Nephron (organoid): ENCODE measurements at regions not wholly inside any gene's neighbourhood (a gene's known extent, or its start where the extent isn't known, plus 50 kb on each side); places are given as distances from the start of the nearest gene placed in this dataset.

Experiments used
- H3K27ac Mint-ChIP-seq, 3 experiments: 2 replicates each; pipeline ENCODE4 v1.8.0; 2020; ENCODE audit warnings: mixed read lengths in 3 of 3, mild to moderate bottlenecking in 2 of 3, moderate library complexity in 1 of 3
- H3K27me3 Mint-ChIP-seq: 2 replicates; pipeline ENCODE4 v1.8.0; 2021; ENCODE audit warnings: low read depth, mild to moderate bottlenecking, moderate library complexity, mixed read lengths
- H3K36me3 Mint-ChIP-seq: 2 replicates; pipeline ENCODE4 v1.8.0; 2020; ENCODE audit warnings: low read depth, mixed read lengths
- H3K4me1 Mint-ChIP-seq: 2 replicates; pipeline ENCODE4 v1.8.0; 2020; ENCODE audit warnings: mixed read lengths
- H3K4me3 Mint-ChIP-seq, 3 experiments: 2 replicates each; pipeline ENCODE4 v1.8.0; 2020; ENCODE audit warnings: mild to moderate bottlenecking in 3 of 3, mixed read lengths in 3 of 3, moderate library complexity in 2 of 3
- H3K9me3 Mint-ChIP-seq: 2 replicates; pipeline ENCODE4 v1.8.0; 2020; ENCODE audit warnings: mixed read lengths
- CTCF ChIP-seq, 3 experiments: fragments of 200-600 bp; sonication (generic); IDR thresholded peaks; one replicate each; pipeline ENCODE4 v1.5.0; 2021; ENCODE audit warnings: antibody characterized with exemption in 3 of 3; ENCODE audit not compliant: unreplicated experiment in 3 of 3

GRCh38 chr2:37561615-37562569 is 109.5 kb downstream of the CDC42EP3 start:
- Mint-ChIP-seq H3K36me3 (no peaks in the 10 kb centered on the region), H3K4me1 (peaks cover 10% of the 10 kb centered on the region), H3K9me3 (no peaks in the 10 kb centered on the region), H3K27me3 (no peaks in the 10 kb centered on the region), H3K27ac (no peak overlapping the region), H3K4me3 (no peak overlapping the region)
- TF ChIP-seq CTCF (IDR thresholded peaks at IDR 0.05; ENCODE audit: unreplicated experiment in 3 of 3): no peak

- Mint-ChIP-seq H3K27me3 (peaks cover under 1% of the 10 kb centered on the region), H3K4me1 (peaks cover 10% of the 10 kb centered on the region), H3K36me3 (no peaks in the 10 kb centered on the region), H3K4me3 (no peak overlapping the region), H3K9me3 (no peaks in the 10 kb centered on the region), H3K27ac (no peak overlapping the region)
- TF ChIP-seq CTCF (IDR thresholded peaks at IDR 0.05; ENCODE audit: unreplicated experiment in 3 of 3): no peak
Measured at GRCh38 chr2:37563375-37564015, 107.9 kb downstream of the CDC42EP3 start.

- peaks cover 10% of the 10 kb centered on the region for H3K4me1 Mint-ChIP-seq
- no peak overlapping the region for H3K27ac Mint-ChIP-seq
- H3K4me3 Mint-ChIP-seq: no peak overlapping the region
Measured at GRCh38 chr2:37564356-37564755, 107.1 kb downstream of the CDC42EP3 start.

GRCh38 chr2:37566517-37566981 is 104.9 kb downstream of the CDC42EP3 start:
- Mint-ChIP-seq H3K4me1 (peaks cover 14% of the 10 kb centered on the region), H3K36me3 (no peaks in the 10 kb centered on the region), H3K27me3 (peaks cover 5% of the 10 kb centered on the region), H3K9me3 (no peaks in the 10 kb centered on the region), H3K4me3 (no peak overlapping the region), H3K27ac (no peak overlapping the region)
- no peak for TF ChIP-seq CTCF (IDR thresholded peaks at IDR 0.05; ENCODE audit: unreplicated experiment in 3 of 3)

More at GRCh38 chr2:37564356-37564755, 107.1 kb downstream of the CDC42EP3 start:
- H3K27me3 Mint-ChIP-seq: peaks cover 5% of the 10 kb centered on the region
- no peaks in the 10 kb centered on the region for H3K9me3 Mint-ChIP-seq
- TF ChIP-seq CTCF (IDR thresholded peaks at IDR 0.05; ENCODE audit: unreplicated experiment in 3 of 3): no peak
- H3K36me3 Mint-ChIP-seq: no peaks in the 10 kb centered on the region

- Mint-ChIP-seq H3K36me3 (no peaks in the 10 kb centered on the region), H3K4me1 (peaks cover 14% of the 10 kb centered on the region), H3K9me3 (no peaks in the 10 kb centered on the region), H3K4me3 (no peak overlapping the region), H3K27ac (no peak overlapping the region), H3K27me3 (peaks cover 5% of the 10 kb centered on the region)
- no peak for TF ChIP-seq CTCF (IDR thresholded peaks at IDR 0.05; ENCODE audit: unreplicated experiment in 3 of 3)
Measured at GRCh38 chr2:37568565-37568964, 102.9 kb downstream of the CDC42EP3 start.
